Suprapubic skin (tissue), 4 donors: ENCODE measurements at regions not wholly inside any gene's neighbourhood (a gene's known extent, or its start where the extent isn't known, plus 50 kb on each side); places are given as distances from the start of the nearest gene placed in this dataset.
"Not testable (repeated sequence)": the region's sequence is repeated elsewhere in the genome, so short reads cannot be mapped to it uniquely, and the experiment has no call there.

ENCODE experiments used
- DNase-seq, 2 donors: peaks; one replicate each; pipeline ENCODE4 v3.0.0-alpha.2; 2019; ENCODE audit warnings: low spot score in 2 of 2
- H3K27ac ChIP-seq: fragments of 200-600 bp; sonication (generic); one replicate; pipeline ENCODE4 v1.5.1; 2019
- H3K27me3 ChIP-seq: fragments of 200-600 bp; sonication (generic); one replicate; pipeline ENCODE4 v1.5.1; 2019
- H3K36me3 ChIP-seq: fragments of 200-600 bp; sonication (generic); one replicate; pipeline ENCODE4 v1.5.1; 2019
- H3K4me1 ChIP-seq: fragments of 200-600 bp; sonication (generic); one replicate; pipeline ENCODE4 v1.5.1; 2019
- H3K4me3 ChIP-seq: fragments of 200-600 bp; sonication (generic); one replicate; pipeline ENCODE4 v1.5.1; 2019; ENCODE audit warnings: mild to moderate bottlenecking
- H3K9me3 ChIP-seq: fragments of 200-600 bp; sonication (generic); one replicate; pipeline ENCODE4 v1.5.1; 2019
- EP300 ChIP-seq: sonication (generic); formaldehyde crosslinking; IDR thresholded peaks from one replicate; pipeline ENCODE4 v1.6.1; 2017; ENCODE audit warnings: antibody characterized with exemption
- POLR2A ChIP-seq, 2 donors: fragments of 450-650 bp; IDR thresholded peaks; one replicate each; pipeline ENCODE4 v1.6.1; 2017; ENCODE audit warnings: antibody characterized with exemption in 2 of 2, mild to moderate bottlenecking in 2 of 2, moderate library complexity in 2 of 2
- POLR2AphosphoS5 ChIP-seq, 3 donors: sonication (generic); formaldehyde crosslinking; IDR thresholded peaks; one replicate each; pipeline ENCODE4 v1.6.1; 2017; ENCODE audit warnings: antibody characterized with exemption in 3 of 3
- WGBS: methylation state at CpG from one replicate; pipeline ENCODE4 v1.1.5; 2018; 5-methylcytosine and 5-hydroxymethylcytosine counted together
- TF ChIP-seq, protein P1 (sequence below), 2 donors: fragments of 200-600 bp in 1 of 2; fragments of 450-650 bp in 1 of 2; sonication (generic) in 1 of 2; IDR thresholded peaks; one replicate each; pipeline ENCODE4 v1.5.1; 2016 to 2019; ENCODE audit warnings: antibody characterized with exemption in 2 of 2, mild to moderate bottlenecking in 1 of 2, moderate library complexity in 1 of 2

- DNase-seq = no peak
- WGBS = 37% methylated on average over 1 of the region's 1 CpG
- no peaks in the 10 kb centered on the region for H3K27me3 ChIP-seq
- no peak overlapping the region for H3K4me3 ChIP-seq
- no peak for TF ChIP-seq EP300
- TF ChIP-seq, protein P1, sequence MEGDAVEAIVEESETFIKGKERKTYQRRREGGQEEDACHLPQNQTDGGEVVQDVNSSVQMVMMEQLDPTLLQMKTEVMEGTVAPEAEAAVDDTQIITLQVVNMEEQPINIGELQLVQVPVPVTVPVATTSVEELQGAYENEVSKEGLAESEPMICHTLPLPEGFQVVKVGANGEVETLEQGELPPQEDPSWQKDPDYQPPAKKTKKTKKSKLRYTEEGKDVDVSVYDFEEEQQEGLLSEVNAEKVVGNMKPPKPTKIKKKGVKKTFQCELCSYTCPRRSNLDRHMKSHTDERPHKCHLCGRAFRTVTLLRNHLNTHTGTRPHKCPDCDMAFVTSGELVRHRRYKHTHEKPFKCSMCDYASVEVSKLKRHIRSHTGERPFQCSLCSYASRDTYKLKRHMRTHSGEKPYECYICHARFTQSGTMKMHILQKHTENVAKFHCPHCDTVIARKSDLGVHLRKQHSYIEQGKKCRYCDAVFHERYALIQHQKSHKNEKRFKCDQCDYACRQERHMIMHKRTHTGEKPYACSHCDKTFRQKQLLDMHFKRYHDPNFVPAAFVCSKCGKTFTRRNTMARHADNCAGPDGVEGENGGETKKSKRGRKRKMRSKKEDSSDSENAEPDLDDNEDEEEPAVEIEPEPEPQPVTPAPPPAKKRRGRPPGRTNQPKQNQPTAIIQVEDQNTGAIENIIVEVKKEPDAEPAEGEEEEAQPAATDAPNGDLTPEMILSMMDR (IDR thresholded peaks at IDR 0.05) = no peak
- TF ChIP-seq POLR2AphosphoS5 (IDR thresholded peaks at IDR 0.05) = no peak
- no peak for TF ChIP-seq POLR2A (IDR thresholded peaks at IDR 0.05)
- H3K9me3 ChIP-seq = no peaks in the 10 kb centered on the region
- H3K27ac ChIP-seq = no peak overlapping the region
- H3K4me1 ChIP-seq = no peaks in the 10 kb centered on the region
- H3K36me3 ChIP-seq = no peaks in the 10 kb centered on the region
Observed at GRCh38 chr18:67131498-67131897, 385.0 kb downstream of the DSEL start.

GRCh38 chr18:67126751-67127150 lies 389.8 kb downstream of the DSEL start:
- H3K27me3 ChIP-seq = not testable (repeated sequence)

GRCh38 chr18:67123901-67124300 lies 392.6 kb downstream of the DSEL start:
- no peaks in the 10 kb centered on the region for H3K4me1 ChIP-seq
- H3K27ac ChIP-seq = no peak overlapping the region
- H3K36me3 ChIP-seq = no peaks in the 10 kb centered on the region
- DNase-seq = no peak
- H3K9me3 ChIP-seq = no peaks in the 10 kb centered on the region
- TF ChIP-seq POLR2AphosphoS5 (IDR thresholded peaks at IDR 0.05) (no peak), EP300 (no peak), POLR2A (IDR thresholded peaks at IDR 0.05) (no peak)
- TF ChIP-seq, protein P1 (IDR thresholded peaks at IDR 0.05) = no peak
- H3K27me3 ChIP-seq = no peaks in the 10 kb centered on the region
- no peak overlapping the region for H3K4me3 ChIP-seq
- 87% methylated on average over 1 of the region's 1 CpG for WGBS

More at GRCh38 chr18:67126751-67127150, 389.8 kb downstream of the DSEL start:
- WGBS = no CpG with 5 or more reads among the region's 32 CpGs
- DNase-seq, H3K4me1 ChIP-seq, H3K36me3 ChIP-seq, H3K9me3 ChIP-seq, H3K4me3 ChIP-seq, H3K27ac ChIP-seq: not testable (repeated sequence)

GRCh38 chr18:67117804-67118203 lies 398.7 kb downstream of the DSEL start:
- Histone ChIP-seq H3K27ac (no peak overlapping the region), H3K9me3 (no peaks in the 10 kb centered on the region), H3K27me3 (no peaks in the 10 kb centered on the region), H3K4me1 (no peaks in the 10 kb centered on the region), H3K36me3 (no peaks in the 10 kb centered on the region), H3K4me3 (no peak overlapping the region)
- TF ChIP-seq POLR2A (IDR thresholded peaks at IDR 0.05) (no peak), EP300 (no peak), POLR2AphosphoS5 (IDR thresholded peaks at IDR 0.05) (no peak)
- TF ChIP-seq, protein P1 (IDR thresholded peaks at IDR 0.05) = no peak
- no peak for DNase-seq

- Histone ChIP-seq H3K4me1 (no peaks in the 10 kb centered on the region), H3K9me3 (no peaks in the 10 kb centered on the region), H3K36me3 (no peaks in the 10 kb centered on the region), H3K27ac (no peak overlapping the region), H3K27me3 (no peaks in the 10 kb centered on the region), H3K4me3 (no peak overlapping the region)
- TF ChIP-seq POLR2AphosphoS5 (IDR thresholded peaks at IDR 0.05) = no peak
- no peak for TF ChIP-seq EP300
- TF ChIP-seq POLR2A (IDR thresholded peaks at IDR 0.05) = no peak
- TF ChIP-seq, protein P1 (IDR thresholded peaks at IDR 0.05) = no peak
- DNase-seq = no peak
- WGBS = 77% methylated on average over 1 of the region's 1 CpG
Observed at GRCh38 chr18:67109535-67109934, 407.0 kb downstream of the DSEL start.

- WGBS = 33% methylated on average over 3 of the region's 3 CpGs
- no peaks in the 10 kb centered on the region for H3K27me3 ChIP-seq
Observed at GRCh38 chr18:67108894-67109293, 407.6 kb downstream of the DSEL start.

More at GRCh38 chr18:67108894-67109293, 407.6 kb downstream of the DSEL start:
- DNase-seq = no peak
- H3K36me3 ChIP-seq = no peaks in the 10 kb centered on the region
- TF ChIP-seq, protein P1 (IDR thresholded peaks at IDR 0.05) = no peak
- TF ChIP-seq POLR2A (IDR thresholded peaks at IDR 0.05) = no peak
- TF ChIP-seq EP300 = no peak
- no peak for TF ChIP-seq POLR2AphosphoS5 (IDR thresholded peaks at IDR 0.05)
- no peak overlapping the region for H3K27ac ChIP-seq
- H3K9me3 ChIP-seq = no peaks in the 10 kb centered on the region
- no peaks in the 10 kb centered on the region for H3K4me1 ChIP-seq
- H3K4me3 ChIP-seq = no peak overlapping the region
